Nephron progenitor cell (in vitro differentiated cells): ENCODE measurements at regions not wholly inside any gene's neighbourhood (a gene's known extent, or its start where the extent isn't known, plus 50 kb on each side); places are given as distances from the start of the nearest gene placed in this dataset.

Experiments
- DNase-seq: peaks from one replicate; pipeline ENCODE4 v3.0.0; 2021
- H3K27ac Mint-ChIP-seq: 2 replicates; pipeline ENCODE4 v1.8.0; 2021; ENCODE audit warnings: mild to moderate bottlenecking, moderate library complexity, mixed read lengths
- H3K27me3 Mint-ChIP-seq: 2 replicates; pipeline ENCODE4 v1.8.0; 2021; ENCODE audit warnings: mild to moderate bottlenecking, low read depth, mixed read lengths; ENCODE audit not compliant: poor library complexity
- H3K36me3 Mint-ChIP-seq: 2 replicates; pipeline ENCODE4 v1.8.0; 2021; ENCODE audit warnings: low read depth, mixed read lengths
- H3K4me1 Mint-ChIP-seq: 2 replicates; pipeline ENCODE4 v1.8.0; 2021; ENCODE audit warnings: mixed read lengths
- H3K4me3 Mint-ChIP-seq: 2 replicates; pipeline ENCODE4 v1.8.0; 2021; ENCODE audit warnings: mild to moderate bottlenecking, moderate library complexity, mixed read lengths
- H3K9me3 Mint-ChIP-seq: 2 replicates; pipeline ENCODE4 v1.8.0; 2021; ENCODE audit warnings: mild to moderate bottlenecking, moderate library complexity, mixed read lengths
- TF ChIP-seq, protein P1 (sequence below): fragments of 200-600 bp; sonication (generic); IDR thresholded peaks from 2 replicates; pipeline ENCODE4 v1.5.0; 2021; ENCODE audit warnings: antibody characterized with exemption

DNA sequence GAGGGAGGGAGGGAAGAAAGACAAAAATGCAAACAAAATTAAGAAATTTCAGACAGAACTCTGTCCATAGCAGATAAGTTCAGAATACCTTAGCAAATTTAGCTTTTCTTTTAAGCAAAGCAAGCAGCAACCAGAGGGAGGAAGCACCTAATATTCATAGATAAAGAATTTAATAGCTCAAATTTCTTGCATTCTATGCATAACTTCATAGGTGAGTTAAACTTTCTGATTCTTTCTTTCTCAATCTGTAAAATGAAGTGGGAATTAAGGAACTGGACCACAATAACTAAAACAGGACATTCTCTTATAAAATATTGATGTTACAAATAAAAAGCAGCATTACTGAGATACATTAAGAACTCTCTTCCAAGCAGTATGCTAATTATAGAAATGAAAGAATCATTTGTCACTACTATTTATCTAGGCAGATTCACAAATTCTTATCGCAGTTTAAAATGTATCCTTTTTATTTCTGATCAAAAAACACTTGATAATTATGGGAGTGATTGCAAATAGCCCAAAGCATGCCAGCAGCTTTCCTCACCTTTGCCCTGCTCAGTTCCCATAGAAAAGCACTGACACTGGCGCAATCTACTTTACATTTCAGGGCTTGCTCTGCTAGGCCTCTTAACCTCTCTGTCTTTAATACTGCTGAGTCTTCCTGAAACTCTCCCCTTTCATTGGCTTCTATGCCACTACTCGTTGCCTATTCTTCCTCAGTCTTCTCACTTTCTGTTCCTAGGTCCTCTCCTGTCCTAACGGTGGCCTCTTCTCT lies 341.8 kb downstream of the PIK3R1 start:
- TF ChIP-seq, protein P1, sequence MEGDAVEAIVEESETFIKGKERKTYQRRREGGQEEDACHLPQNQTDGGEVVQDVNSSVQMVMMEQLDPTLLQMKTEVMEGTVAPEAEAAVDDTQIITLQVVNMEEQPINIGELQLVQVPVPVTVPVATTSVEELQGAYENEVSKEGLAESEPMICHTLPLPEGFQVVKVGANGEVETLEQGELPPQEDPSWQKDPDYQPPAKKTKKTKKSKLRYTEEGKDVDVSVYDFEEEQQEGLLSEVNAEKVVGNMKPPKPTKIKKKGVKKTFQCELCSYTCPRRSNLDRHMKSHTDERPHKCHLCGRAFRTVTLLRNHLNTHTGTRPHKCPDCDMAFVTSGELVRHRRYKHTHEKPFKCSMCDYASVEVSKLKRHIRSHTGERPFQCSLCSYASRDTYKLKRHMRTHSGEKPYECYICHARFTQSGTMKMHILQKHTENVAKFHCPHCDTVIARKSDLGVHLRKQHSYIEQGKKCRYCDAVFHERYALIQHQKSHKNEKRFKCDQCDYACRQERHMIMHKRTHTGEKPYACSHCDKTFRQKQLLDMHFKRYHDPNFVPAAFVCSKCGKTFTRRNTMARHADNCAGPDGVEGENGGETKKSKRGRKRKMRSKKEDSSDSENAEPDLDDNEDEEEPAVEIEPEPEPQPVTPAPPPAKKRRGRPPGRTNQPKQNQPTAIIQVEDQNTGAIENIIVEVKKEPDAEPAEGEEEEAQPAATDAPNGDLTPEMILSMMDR = no peak
- Mint-ChIP-seq H3K36me3 (no peaks in the 10 kb centered on the region), H3K4me3 (no peak overlapping the region), H3K27me3 (no peaks in the 10 kb centered on the region), H3K27ac (no peak overlapping the region), H3K9me3 (no peaks in the 10 kb centered on the region), H3K4me1 (peaks cover 10% of the 10 kb centered on the region)
- no peak for DNase-seq

GRCh38 chr5:68562308-68562707 lies 346.8 kb downstream of the PIK3R1 start:
- no peak for DNase-seq
- H3K4me3 Mint-ChIP-seq = no peak overlapping the region
- peaks cover 9% of the 10 kb centered on the region for H3K4me1 Mint-ChIP-seq
- TF ChIP-seq, protein P1 = no peak
- peaks cover 8% of the 10 kb centered on the region for H3K36me3 Mint-ChIP-seq
- H3K9me3 Mint-ChIP-seq = peaks cover 37% of the 10 kb centered on the region
- H3K27me3 Mint-ChIP-seq = peaks cover 2% of the 10 kb centered on the region
- H3K27ac Mint-ChIP-seq = no peak overlapping the region

- Mint-ChIP-seq H3K4me3 (no peak overlapping the region), H3K4me1 (peaks cover 9% of the 10 kb centered on the region), H3K9me3 (peaks cover 58% of the 10 kb centered on the region), H3K36me3 (peaks cover 8% of the 10 kb centered on the region), H3K27me3 (peaks cover 4% of the 10 kb centered on the region), H3K27ac (no peak overlapping the region)
- no peak for DNase-seq
- TF ChIP-seq, protein P1 = no peak
Observed at GRCh38 chr5:68565427-68565826, 349.9 kb downstream of the PIK3R1 start.

GRCh38 chr5:68576805-68577204 lies 361.2 kb downstream of the PIK3R1 start:
- DNase-seq = no peak
- peaks cover 5% of the 10 kb centered on the region for H3K27me3 Mint-ChIP-seq
- H3K4me1 Mint-ChIP-seq = no peaks in the 10 kb centered on the region
- no peak overlapping the region for H3K4me3 Mint-ChIP-seq
- TF ChIP-seq, protein P1 = no peak
- peaks cover 32% of the 10 kb centered on the region for H3K9me3 Mint-ChIP-seq
- no peak overlapping the region for H3K27ac Mint-ChIP-seq
- H3K36me3 Mint-ChIP-seq = peaks cover 20% of the 10 kb centered on the region

- H3K4me3 Mint-ChIP-seq = no peak overlapping the region
- H3K27me3 Mint-ChIP-seq = peaks cover 5% of the 10 kb centered on the region
- peaks cover 8% of the 10 kb centered on the region for H3K36me3 Mint-ChIP-seq
- H3K4me1 Mint-ChIP-seq = no peaks in the 10 kb centered on the region
- H3K27ac Mint-ChIP-seq = no peak overlapping the region
- TF ChIP-seq, protein P1 = no peak
- peaks cover 12% of the 10 kb centered on the region for H3K9me3 Mint-ChIP-seq
- DNase-seq = no peak
Observed at GRCh38 chr5:68582284-68582683, 366.7 kb downstream of the PIK3R1 start.

DNA sequence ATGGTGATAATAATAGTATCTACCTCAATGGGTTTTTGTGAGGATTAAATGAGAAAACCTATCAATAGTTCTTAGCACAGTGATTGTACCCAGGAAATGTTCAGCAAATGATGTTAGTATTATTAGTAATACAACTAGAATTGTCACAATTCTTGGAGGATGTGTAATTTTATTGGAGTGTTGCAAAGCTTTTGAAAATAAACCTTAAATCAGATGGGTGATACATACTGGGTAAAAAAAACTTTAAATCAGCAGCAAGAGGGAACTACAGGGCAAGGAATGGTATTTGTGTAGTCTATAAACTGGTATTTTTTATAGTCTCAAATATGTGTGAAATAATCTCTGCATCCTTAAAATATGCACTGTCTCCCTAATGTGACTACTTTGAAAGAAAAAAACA lies 371.6 kb downstream of the PIK3R1 start:
- Mint-ChIP-seq H3K4me3 (no peak overlapping the region), H3K27me3 (no peaks in the 10 kb centered on the region), H3K36me3 (no peaks in the 10 kb centered on the region), H3K27ac (no peak overlapping the region), H3K9me3 (no peaks in the 10 kb centered on the region), H3K4me1 (no peaks in the 10 kb centered on the region)
- no peak for DNase-seq
- TF ChIP-seq, protein P1 = no peak
